ENCODE measurements at regions not wholly inside any gene's neighbourhood (a gene's known extent, or its start where the extent isn't known, plus 50 kb on each side); places are given as distances from the start of the nearest gene placed in this dataset.

- no peak for TF ChIP-seq MXD3 (CRISPR knock-in tag; IDR thresholded peaks at IDR 0.05)
- TF ChIP-seq ZNF710 (CRISPR knock-in tag; IDR thresholded peaks at IDR 0.05; ENCODE audit: borderline replicate concordance): no peak
- TF ChIP-seq KDM5B (CRISPR knock-in tag; IDR thresholded peaks at IDR 0.05; ENCODE audit: borderline replicate concordance): no peak
- TF ChIP-seq ZBTB38 (CRISPR knock-in tag; IDR thresholded peaks at IDR 0.05): no peak
- TF ChIP-seq REST (IDR thresholded peaks at IDR 0.05; ENCODE audit: borderline replicate concordance in 1 of 2, low read depth in 1 of 2, low read length in 2 of 2): no peak
- TF ChIP-seq CTCF (CRISPR knock-in tag; IDR thresholded peaks at IDR 0.05): no peak
- TF ChIP-seq ZBTB14 (CRISPR knock-in tag; IDR thresholded peaks at IDR 0.05): no peak
- no peak for TF ChIP-seq NPAS2 (CRISPR knock-in tag; IDR thresholded peaks at IDR 0.05; ENCODE audit: borderline replicate concordance)
- TF ChIP-seq YY1 (IDR thresholded peaks at IDR 0.05; ENCODE audit: insufficient read depth, insufficient replicate concordance, low read depth, low read length): no peak
- TF ChIP-seq FOXJ3 (CRISPR knock-in tag; IDR thresholded peaks at IDR 0.05; ENCODE audit: borderline replicate concordance): no peak
- TF ChIP-seq PCBP1 (IDR thresholded peaks at IDR 0.05; ENCODE audit: borderline replicate concordance, low read depth, low read length): no peak
These were observed 692.2 kb upstream of the LINC00305 start for GRCh38 chr18:64840911-64841701.
